ENCODE measurements at regions not wholly inside any gene's neighbourhood (a gene's known extent, or its start where the extent isn't known, plus 50 kb on each side); places are given as distances from the start of the nearest gene placed in this dataset.

- TF ChIP-seq CTCF (IDR thresholded peaks at IDR 0.05; ENCODE audit: low read length) (no peak), EZH2 (optimal IDR thresholded peaks at IDR 0.05; ENCODE audit: low read depth, low read length) (no peak), EZH2phosphoT487 (IDR thresholded peaks at IDR 0.05; ENCODE audit: low read length) (no peak)
These were observed 243.2 kb downstream of the OGFRL1 start for GRCh38 chr6:71531841-71532240.

Data from MM.1S (cell line).